PC-9 (cell line): ENCODE measurements at regions not wholly inside any gene's neighbourhood (a gene's known extent, or its start where the extent isn't known, plus 50 kb on each side); places are given as distances from the start of the nearest gene placed in this dataset.

Experiments used
- BruUV-seq: library from RNA; stranded (reverse); fragments of 400-500 nt; replicated peaks from 2 replicates; lab custom pipeline; 2021; lab: Mats Ljungman, UMichigan
- CTCF ChIA-PET: fragments of 300-600 bp; sonication (Branson Sonifier 250); formaldehyde crosslinking; loops from one replicate; lab custom pipeline; 2022; ENCODE audit warnings: antibody characterized with exemption; lab: Charles Lee
- POLR2A ChIA-PET: fragments of 300-600 bp; sonication (Branson Sonifier 250); formaldehyde crosslinking; loops from one replicate; lab custom pipeline; 2022; ENCODE audit warnings: antibody characterized with exemption; ENCODE audit not compliant: unreplicated experiment; lab: Charles Lee
- DNase-seq, 2 experiments: peaks; one replicate each; pipeline versions ENCODE4 v3.0.0 to v3.0.0-alpha.2; 2015 to 2022; ENCODE audit warnings: mixed read lengths in 1 of 2
- H2AFZ ChIP-seq: fragments of 200-600 bp; sonication (generic); 2 replicates; pipeline ENCODE4 v1.8.1; 2017; ENCODE audit warnings: antibody characterized with exemption
- H3F3A ChIP-seq: fragments of 200-600 bp; sonication (generic); 2 replicates; pipeline ENCODE4 v1.8.1; 2017; ENCODE audit warnings: antibody characterized with exemption, mild to moderate bottlenecking, low read depth; ENCODE audit not compliant: insufficient read depth
- H3K27ac ChIP-seq: fragments of 200-600 bp; sonication (generic); 2 replicates; pipeline ENCODE4 v1.6.1; 2016; ENCODE audit warnings: mixed run types
- H3K27me3 ChIP-seq: fragments of 200-600 bp; sonication (generic); 2 replicates; pipeline ENCODE4 v1.6.1; 2016; ENCODE audit warnings: low read depth, mixed run types; ENCODE audit not compliant: insufficient read depth
- H3K36me3 ChIP-seq: fragments of 200-600 bp; sonication (generic); 2 replicates; pipeline ENCODE4 v1.6.1; 2016; ENCODE audit warnings: low read depth, mixed run types
- H3K4me1 ChIP-seq: fragments of 200-600 bp; sonication (generic); replicated peaks from 2 replicates; pipeline ENCODE4 v1.6.1; 2016; ENCODE audit warnings: mixed run types; ENCODE audit not compliant: insufficient read depth
- H3K4me2 ChIP-seq: fragments of 200-600 bp; sonication (generic); 2 replicates; pipeline ENCODE4 v1.6.1; 2017; ENCODE audit warnings: mixed run types
- H3K4me3 ChIP-seq: fragments of 200-600 bp; sonication (generic); 2 replicates; pipeline ENCODE4 v1.6.1; 2016; ENCODE audit warnings: mixed run types
- H3K79me2 ChIP-seq: fragments of 200-600 bp; sonication (generic); 2 replicates; pipeline ENCODE4 v1.6.1; 2017; ENCODE audit warnings: low read depth, mixed run types
- H3K9me2 ChIP-seq: fragments of 200-600 bp; sonication (generic); 2 replicates; pipeline ENCODE4 v1.8.1; 2017; ENCODE audit warnings: mild to moderate bottlenecking; ENCODE audit not compliant: insufficient read depth
- H3K9me3 ChIP-seq: fragments of 200-600 bp; sonication (generic); 2 replicates; pipeline ENCODE4 v1.8.1; 2016; ENCODE audit warnings: low read depth; ENCODE audit not compliant: insufficient read depth
- H4K20me1 ChIP-seq: fragments of 200-600 bp; sonication (generic); 2 replicates; pipeline ENCODE4 v1.8.1; 2017; ENCODE audit not compliant: insufficient read depth
- EZH2 ChIP-seq: fragments of 200-600 bp; sonication (generic); IDR thresholded peaks from 2 replicates; pipeline ENCODE4 v1.8.0; 2017; ENCODE audit warnings: antibody characterized with exemption, low read depth
- intact Hi-C: fragments of 100-400 bp; cut with micrococcal nuclease; formaldehyde crosslinking; loops from one replicate; pipeline ENCODE4 v1.10.0; 2022; ENCODE audit not compliant: unreplicated experiment
- TF ChIP-seq, protein P1 (sequence below): fragments of 200-600 bp; sonication (generic); conservative IDR thresholded peaks from 2 replicates; pipeline ENCODE4 v1.6.1; 2017; ENCODE audit warnings: mixed run types, antibody characterized with exemption, mild to moderate bottlenecking, moderate library complexity

- no TSS peak for BruUV-seq
- CTCF ChIA-PET = no interaction called here
Observed at GRCh38 chr13:40404967-40405716, 261.3 kb downstream of the FOXO1 start.

DNA sequence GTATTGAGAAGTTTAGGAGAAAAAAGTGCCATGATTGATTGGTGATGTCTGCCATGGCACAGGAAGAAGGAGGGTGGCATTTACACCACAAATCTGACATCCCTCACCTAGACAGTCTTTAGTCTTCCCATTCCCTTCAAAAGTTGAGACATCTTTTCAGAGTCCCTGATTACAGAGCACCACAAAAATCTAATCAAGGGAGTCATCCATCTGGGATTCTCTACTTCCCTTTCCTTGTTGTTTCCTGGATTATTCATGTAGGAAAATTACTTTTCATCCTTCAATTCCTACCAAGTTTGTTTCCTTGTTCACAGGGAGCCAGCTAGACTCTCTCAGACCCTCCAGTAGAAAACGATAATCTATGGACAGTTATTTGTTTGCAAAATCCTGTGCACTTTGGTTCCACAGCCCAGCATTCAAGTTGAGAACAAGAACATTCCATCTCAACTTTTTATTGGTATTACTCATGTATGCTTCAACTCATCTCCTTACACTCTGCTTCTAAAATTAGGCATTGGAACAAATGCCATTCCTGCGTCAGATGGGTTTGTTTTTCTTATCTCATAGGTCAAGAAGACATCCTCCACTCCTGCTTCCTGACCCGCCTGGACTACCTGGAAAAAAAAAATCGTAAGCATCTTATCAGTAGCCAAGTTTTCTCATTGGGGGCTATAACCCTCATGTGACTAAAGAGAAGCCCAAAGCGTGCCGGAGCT lies 259.9 kb downstream of the FOXO1 start:
- peaks cover 16% of the 10 kb centered on the region; the same call in 1 of the 2 replicates for H3F3A ChIP-seq
- H3K36me3 ChIP-seq = no peaks in the 10 kb centered on the region
- H3K27me3 ChIP-seq = no peaks in the 10 kb centered on the region
- peak overlapping the region; percentile 37 for H3K27ac ChIP-seq
- H3K9me3 ChIP-seq = no peaks in the 10 kb centered on the region
- no peaks in the 10 kb centered on the region for H4K20me1 ChIP-seq
- ChIA-PET CTCF (no interaction called here), POLR2A (no interaction called here)
- H3K79me2 ChIP-seq = no peaks in the 10 kb centered on the region
- H2AFZ ChIP-seq = no peak overlapping the region
- no peaks in the 10 kb centered on the region for H3K9me2 ChIP-seq
- intact Hi-C loops = no loop called here
- DNase-seq = peak in 1 of 2 experiments; percentile 68
- H3K4me2 ChIP-seq = no peak overlapping the region; the same call in 1 of the 2 replicates
- TF ChIP-seq, protein P1, sequence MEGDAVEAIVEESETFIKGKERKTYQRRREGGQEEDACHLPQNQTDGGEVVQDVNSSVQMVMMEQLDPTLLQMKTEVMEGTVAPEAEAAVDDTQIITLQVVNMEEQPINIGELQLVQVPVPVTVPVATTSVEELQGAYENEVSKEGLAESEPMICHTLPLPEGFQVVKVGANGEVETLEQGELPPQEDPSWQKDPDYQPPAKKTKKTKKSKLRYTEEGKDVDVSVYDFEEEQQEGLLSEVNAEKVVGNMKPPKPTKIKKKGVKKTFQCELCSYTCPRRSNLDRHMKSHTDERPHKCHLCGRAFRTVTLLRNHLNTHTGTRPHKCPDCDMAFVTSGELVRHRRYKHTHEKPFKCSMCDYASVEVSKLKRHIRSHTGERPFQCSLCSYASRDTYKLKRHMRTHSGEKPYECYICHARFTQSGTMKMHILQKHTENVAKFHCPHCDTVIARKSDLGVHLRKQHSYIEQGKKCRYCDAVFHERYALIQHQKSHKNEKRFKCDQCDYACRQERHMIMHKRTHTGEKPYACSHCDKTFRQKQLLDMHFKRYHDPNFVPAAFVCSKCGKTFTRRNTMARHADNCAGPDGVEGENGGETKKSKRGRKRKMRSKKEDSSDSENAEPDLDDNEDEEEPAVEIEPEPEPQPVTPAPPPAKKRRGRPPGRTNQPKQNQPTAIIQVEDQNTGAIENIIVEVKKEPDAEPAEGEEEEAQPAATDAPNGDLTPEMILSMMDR = no peak
- no peak for TF ChIP-seq EZH2
- BruUV-seq = no TSS peak
- H3K4me1 ChIP-seq = peaks cover 43% of the 10 kb centered on the region
- no peak overlapping the region for H3K4me3 ChIP-seq

More at GRCh38 chr13:40404967-40405716, 261.3 kb downstream of the FOXO1 start:
- Histone ChIP-seq H3K36me3 (no peaks in the 10 kb centered on the region), H3K4me3 (no peak overlapping the region), H3K4me1 (peaks cover 50% of the 10 kb centered on the region), H3K9me2 (no peaks in the 10 kb centered on the region), H3F3A (peaks cover 16% of the 10 kb centered on the region; the same call in 1 of the 2 replicates), H4K20me1 (no peaks in the 10 kb centered on the region), H3K79me2 (no peaks in the 10 kb centered on the region), H3K4me2 (no peak overlapping the region), H2AFZ (no peak overlapping the region), H3K9me3 (no peaks in the 10 kb centered on the region), H3K27me3 (no peaks in the 10 kb centered on the region), H3K27ac (no peak overlapping the region)
- POLR2A ChIA-PET = no interaction called here
- intact Hi-C loops = loop anchor here (5.0 kb wide), 1 partner anchor 133 kb away; no protein-coding TSS in a partner anchor
- no peak for TF ChIP-seq EZH2
- TF ChIP-seq, protein P1 = no peak
- no peak for DNase-seq

DNA sequence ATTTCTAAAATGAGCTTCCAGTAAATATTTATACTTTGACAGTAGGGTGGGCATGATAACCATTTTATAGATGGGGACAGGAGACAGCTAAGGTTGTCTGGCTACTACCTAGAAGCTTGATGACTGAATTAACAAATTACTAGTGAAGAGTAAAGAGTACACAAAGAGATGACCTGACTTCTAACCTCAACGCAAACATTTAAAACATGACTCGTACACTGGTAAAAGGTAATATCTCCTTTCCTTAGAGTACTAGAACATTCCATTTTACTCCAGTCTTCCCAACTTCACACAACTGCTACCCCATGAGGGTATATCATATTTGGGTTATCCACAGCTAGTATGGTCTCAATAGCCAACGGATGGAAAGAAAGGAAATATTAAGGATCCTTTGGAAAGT lies 258.9 kb downstream of the FOXO1 start:
- CTCF ChIA-PET = interaction anchor here (0.6 kb wide), 2 partner anchors 46 to 324 kb away, joined by 7 read pairs; no protein-coding TSS in a partner anchor

More for the DNA sequence above, 258.9 kb downstream of the FOXO1 start:
- 0 out of 2 replicates have a peak, but pooled peaks cover 11% of the 10 kb centered on the region for H3F3A ChIP-seq
- H3K27ac ChIP-seq = no peak overlapping the region
- H2AFZ ChIP-seq = no peak overlapping the region
- no peaks in the 10 kb centered on the region for H3K36me3 ChIP-seq
- no peaks in the 10 kb centered on the region for H3K79me2 ChIP-seq
- BruUV-seq = no TSS peak
- H3K27me3 ChIP-seq = no peaks in the 10 kb centered on the region
- POLR2A ChIA-PET = no interaction called here
- H3K4me3 ChIP-seq = no peak overlapping the region
- TF ChIP-seq, protein P1 = no peak
- TF ChIP-seq EZH2 = no peak
- DNase-seq = no peak
- H3K4me1 ChIP-seq = peaks cover 35% of the 10 kb centered on the region
- H3K9me2 ChIP-seq = no peaks in the 10 kb centered on the region
- intact Hi-C loops = no loop called here
- H4K20me1 ChIP-seq = no peaks in the 10 kb centered on the region
- no peaks in the 10 kb centered on the region for H3K9me3 ChIP-seq
- no peak overlapping the region for H3K4me2 ChIP-seq
